Keratinocyte (primary cell): ENCODE measurements at regions not wholly inside any gene's neighbourhood (a gene's known extent, or its start where the extent isn't known, plus 50 kb on each side); places are given as distances from the start of the nearest gene placed in this dataset.

Experiments used
- DNase-seq: peaks from one replicate; pipeline ENCODE4 v3.0.0-alpha.2; 2011; ENCODE audit warnings: low read depth, missing footprints, low spot score
- FAIRE-seq: peaks from 2 replicates; lab custom pipeline; 2011; peaks lifted over from hg19 to GRCh38; lab: Jason Lieb, UNC
- H2AFZ ChIP-seq: 2 replicates; pipeline ENCODE4 v1.6.0; 2012; ENCODE audit warnings: low read length, control low read depth, inconsistent platforms; ENCODE audit not compliant: control insufficient read depth
- H3K27ac ChIP-seq: 2 replicates; pipeline ENCODE4 v1.5.1; 2011; ENCODE audit warnings: low read length; ENCODE audit not compliant: control insufficient read depth, insufficient read depth
- H3K27me3 ChIP-seq: 3 replicates; pipeline ENCODE4 v1.6.0; 2011; ENCODE audit warnings: low read length; ENCODE audit not compliant: control insufficient read depth, insufficient read depth; ENCODE audit errors: extremely low read depth
- H3K36me3 ChIP-seq, 2 experiments: 2 replicates in 1 of 2; 3 replicates in 1 of 2; pipeline ENCODE4 v1.5.1; 2011; ENCODE audit warnings: low read length in 2 of 2, mild to moderate bottlenecking in 1 of 2; ENCODE audit not compliant: control insufficient read depth in 2 of 2, insufficient read depth in 2 of 2; ENCODE audit errors: extremely low read depth in 1 of 2
- H3K4me1 ChIP-seq: 3 replicates; pipeline ENCODE4 v1.5.1; 2011; ENCODE audit warnings: low read length; ENCODE audit not compliant: control insufficient read depth, insufficient read depth; ENCODE audit errors: extremely low read depth
- H3K4me2 ChIP-seq: 3 replicates; pipeline ENCODE4 v1.6.0; 2011; ENCODE audit warnings: low read depth, low read length; ENCODE audit not compliant: control insufficient read depth, insufficient read depth; ENCODE audit errors: extremely low read depth
- H3K4me3 ChIP-seq, 3 experiments: fragments of 200-600 bp in 1 of 3; sonication (generic) in 1 of 3; 2 replicates in 2 of 3; 3 replicates in 1 of 3; pipeline ENCODE4 v1.5.1; 2011 to 2016; ENCODE audit warnings: low read length in 3 of 3, mild to moderate bottlenecking in 3 of 3, control low read depth in 2 of 3, inconsistent platforms in 1 of 3, low read depth in 1 of 3, mixed read lengths in 1 of 3, mixed run types in 1 of 3, moderate library complexity in 1 of 3; ENCODE audit not compliant: control insufficient read depth in 2 of 3, insufficient read depth in 2 of 3; ENCODE audit errors: extremely low read depth in 1 of 3
- H3K79me2 ChIP-seq: 2 replicates; pipeline ENCODE4 v1.6.0; 2012; ENCODE audit warnings: low read length; ENCODE audit not compliant: control insufficient read depth, insufficient read depth
- H3K9ac ChIP-seq: 3 replicates; pipeline ENCODE4 v1.6.0; 2011; ENCODE audit warnings: low read length; ENCODE audit not compliant: control insufficient read depth, insufficient read depth; ENCODE audit errors: extremely low read depth
- H3K9me1 ChIP-seq: 3 replicates; pipeline ENCODE4 v1.6.0; 2011; ENCODE audit warnings: low read length; ENCODE audit not compliant: control insufficient read depth, insufficient read depth; ENCODE audit errors: extremely low read depth
- H3K9me3 ChIP-seq: 2 replicates; pipeline ENCODE4 v1.5.1; 2012; ENCODE audit warnings: low read depth, low read length; ENCODE audit not compliant: control insufficient read depth
- H4K20me1 ChIP-seq: 3 replicates; pipeline ENCODE4 v1.6.0; 2011; ENCODE audit warnings: low read length; ENCODE audit not compliant: control insufficient read depth, insufficient read depth; ENCODE audit errors: extremely low read depth
- EZH2 ChIP-seq: IDR thresholded peaks from one replicate; pipeline ENCODE4 v1.6.1; 2012; ENCODE audit warnings: inconsistent platforms, mild to moderate bottlenecking, low read length, moderate library complexity
- dilution Hi-C: fragments of 300-500 bp; cut with MboI; formaldehyde crosslinking; loops from one replicate; pipeline ENCODE4 v1.7.0; 2020; ENCODE audit warnings: low sequenced_read_pairs; ENCODE audit not compliant: extremely low pct_ligation_motif_present
- TF ChIP-seq, protein P1 (sequence below), 3 experiments: IDR thresholded peaks in 1 of 3; conservative IDR thresholded peaks in 1 of 3; optimal IDR thresholded peaks in 1 of 3; 2 replicates in 2 of 3; 3 replicates in 1 of 3; pipeline versions ENCODE3 to v1.5.1; 2011; ENCODE audit warnings: low read length in 3 of 3, mild to moderate bottlenecking in 3 of 3, moderate library complexity in 2 of 3, control low read depth in 1 of 3, inconsistent platforms in 1 of 3; ENCODE audit not compliant: insufficient read depth in 2 of 3; ENCODE audit errors: extremely low read depth in 1 of 3

GRCh38 chr21:35201288-35201687, 152.2 kb upstream of the RUNX1 start:
- no peaks in the 10 kb centered on the region for H3K9me1 ChIP-seq
- peaks cover 37% of the 10 kb centered on the region for H3K4me1 ChIP-seq
- no peaks in the 10 kb centered on the region for H3K36me3 ChIP-seq
- H2AFZ ChIP-seq, result no peak overlapping the region
- H3K27me3 ChIP-seq, result no peaks in the 10 kb centered on the region
- no peaks in the 10 kb centered on the region for H3K79me2 ChIP-seq
- H3K27ac ChIP-seq, result no peak overlapping the region
- no peak for TF ChIP-seq EZH2
- TF ChIP-seq, protein P1, sequence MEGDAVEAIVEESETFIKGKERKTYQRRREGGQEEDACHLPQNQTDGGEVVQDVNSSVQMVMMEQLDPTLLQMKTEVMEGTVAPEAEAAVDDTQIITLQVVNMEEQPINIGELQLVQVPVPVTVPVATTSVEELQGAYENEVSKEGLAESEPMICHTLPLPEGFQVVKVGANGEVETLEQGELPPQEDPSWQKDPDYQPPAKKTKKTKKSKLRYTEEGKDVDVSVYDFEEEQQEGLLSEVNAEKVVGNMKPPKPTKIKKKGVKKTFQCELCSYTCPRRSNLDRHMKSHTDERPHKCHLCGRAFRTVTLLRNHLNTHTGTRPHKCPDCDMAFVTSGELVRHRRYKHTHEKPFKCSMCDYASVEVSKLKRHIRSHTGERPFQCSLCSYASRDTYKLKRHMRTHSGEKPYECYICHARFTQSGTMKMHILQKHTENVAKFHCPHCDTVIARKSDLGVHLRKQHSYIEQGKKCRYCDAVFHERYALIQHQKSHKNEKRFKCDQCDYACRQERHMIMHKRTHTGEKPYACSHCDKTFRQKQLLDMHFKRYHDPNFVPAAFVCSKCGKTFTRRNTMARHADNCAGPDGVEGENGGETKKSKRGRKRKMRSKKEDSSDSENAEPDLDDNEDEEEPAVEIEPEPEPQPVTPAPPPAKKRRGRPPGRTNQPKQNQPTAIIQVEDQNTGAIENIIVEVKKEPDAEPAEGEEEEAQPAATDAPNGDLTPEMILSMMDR (optimal IDR thresholded peaks at IDR 0.05 in 1 of 3, IDR thresholded peaks at IDR 0.05 in 1 of 3, conservative IDR thresholded peaks at IDR 0.05 in 1 of 3; ENCODE audit: extremely low read depth in 1 of 3, insufficient read depth in 2 of 3, low read length in 3 of 3), result no peak
- peaks cover 5% of the 10 kb centered on the region for H3K9me3 ChIP-seq
- FAIRE-seq (no peak), DNase-seq (no peak)
- H4K20me1 ChIP-seq, result no peaks in the 10 kb centered on the region
- dilution Hi-C loops, result no loop called here
- H3K4me3 ChIP-seq, result no peak overlapping the region
- no peak overlapping the region for H3K9ac ChIP-seq
- no peak overlapping the region for H3K4me2 ChIP-seq

- Histone ChIP-seq H3K36me3 (no peaks in the 10 kb centered on the region), H3K27ac (peak overlapping the region; percentile 83), H3K4me2 (no peak overlapping the region), H3K9me3 (peaks cover 11% of the 10 kb centered on the region), H3K9ac (no peak overlapping the region), H4K20me1 (no peaks in the 10 kb centered on the region), H3K9me1 (no peaks in the 10 kb centered on the region), H3K4me3 (no peak overlapping the region), H3K27me3 (no peaks in the 10 kb centered on the region), H3K4me1 (peaks cover 36% of the 10 kb centered on the region), H2AFZ (no peak overlapping the region), H3K79me2 (no peaks in the 10 kb centered on the region)
- FAIRE-seq (no peak), DNase-seq (no peak)
- TF ChIP-seq, protein P1 (optimal IDR thresholded peaks at IDR 0.05 in 1 of 3, IDR thresholded peaks at IDR 0.05 in 1 of 3, conservative IDR thresholded peaks at IDR 0.05 in 1 of 3; ENCODE audit: extremely low read depth in 1 of 3, insufficient read depth in 2 of 3, low read length in 3 of 3), result no peak
- no peak for TF ChIP-seq EZH2
- dilution Hi-C loops, result no loop called here
These were observed 150.6 kb upstream of the RUNX1 start for GRCh38 chr21:35199733-35200015.
